HCT116 (cell line): ENCODE measurements at regions not wholly inside any gene's neighbourhood (a gene's known extent, or its start where the extent isn't known, plus 50 kb on each side); places are given as distances from the start of the nearest gene placed in this dataset.

ENCODE experiments used
- ATAC-seq: fragments of 200-7000 bp; cut with Tn5 transposase; 2 replicates; pipeline ENCODE4 v1.9.1; 2020; ENCODE audit warnings: mild to moderate bottlenecking, moderate library complexity
- BruUV-seq: library from RNA; stranded (reverse); fragments of 400-500 nt; replicated peaks from 2 replicates; lab custom pipeline; 2021; lab: Mats Ljungman, UMichigan
- CTCF ChIA-PET: fragments of 300-600 bp; sonication (Branson Sonifier 250); formaldehyde crosslinking; loops from one replicate; lab custom pipeline; 2021; ENCODE audit warnings: antibody characterized with exemption; lab: Charles Lee
- POLR2A ChIA-PET: fragments of 300-600, 350-600 bp; sonication (Branson Sonifier 250); formaldehyde crosslinking; loops from one replicate; lab custom pipeline; 2021; ENCODE audit warnings: antibody characterized with exemption; lab: Charles Lee
- RAD21 ChIA-PET, 2 experiments: fragments of 300-600 bp; sonication (Branson Sonifier 250); formaldehyde crosslinking; loops; one replicate each; lab custom pipeline; 2023; ENCODE audit warnings: low total read pairs in 2 of 2; ENCODE audit not compliant: uncharacterized antibody in 2 of 2, unreplicated experiment in 2 of 2, low non-redundant PET in 1 of 2; lab: Charles Lee
- DNase-seq: peaks from one replicate; pipeline ENCODE4 v3.0.0-alpha.2; 2010; ENCODE audit warnings: low read depth, low spot score
- H2AFZ ChIP-seq: fragments of 200-600 bp; shearing (Covaris generic), sonication (generic); 2 replicates; pipeline ENCODE4 v1.6.1; 2017; ENCODE audit warnings: low read depth, mixed run types, mixed read lengths, antibody characterized with exemption, low read length; ENCODE audit not compliant: poor library complexity, severe bottlenecking
- H3K27ac ChIP-seq: 2 replicates; pipeline ENCODE4 v1.5.1; 2012; ENCODE audit warnings: low read depth, low read length
- H3K27me3 ChIP-seq: fragments of 200-600 bp; sonication (generic); 2 replicates; pipeline ENCODE4 v1.6.1; 2016; ENCODE audit warnings: mixed run types, low read length, mixed read lengths; ENCODE audit not compliant: insufficient read depth
- H3K36me3 ChIP-seq, 2 experiments: fragments of 200-500 bp in 1 of 2; fragments of 200-600 bp in 1 of 2; sonication (Bioruptor generic) in 1 of 2; sonication (generic) in 1 of 2; 2 replicates each; pipeline versions ENCODE4 v1.5.1 to v1.6.1; 2014 to 2016; ENCODE audit warnings: low read length in 2 of 2, inconsistent platforms in 1 of 2, mixed read lengths in 1 of 2, mixed run types in 1 of 2; ENCODE audit not compliant: insufficient read depth in 2 of 2, control insufficient read depth in 1 of 2
- H3K4me1 ChIP-seq, 2 experiments: fragments of 200-600 bp in 1 of 2; sonication (generic) in 1 of 2; 2 replicates each; pipeline versions ENCODE4 v1.5.1 to v1.6.1; 2012 to 2017; ENCODE audit warnings: low read length in 2 of 2, inconsistent platforms in 1 of 2, mild to moderate bottlenecking in 1 of 2, mixed read lengths in 1 of 2, mixed run types in 1 of 2, moderate library complexity in 1 of 2; ENCODE audit not compliant: insufficient read depth in 2 of 2, control insufficient read depth in 1 of 2
- H3K4me2 ChIP-seq: fragments of 200-600 bp; sonication (generic); 2 replicates; pipeline ENCODE4 v1.6.1; 2017; ENCODE audit warnings: mixed run types, low read length, mixed read lengths
- H3K4me3 ChIP-seq, 2 experiments: fragments of 200-600 bp in 1 of 2; sonication (generic) in 1 of 2; replicated peaks in 1 of 2; 2 replicates each; pipeline ENCODE4 v1.5.1; 2011 to 2016; ENCODE audit warnings: low read length in 2 of 2, control low read depth in 1 of 2, low read depth in 1 of 2, mild to moderate bottlenecking in 1 of 2, mixed read lengths in 1 of 2, mixed run types in 1 of 2
- H3K79me2 ChIP-seq: fragments of 200-600 bp; sonication (generic); 2 replicates; pipeline ENCODE4 v1.6.1; 2017; ENCODE audit warnings: mild to moderate bottlenecking, mixed run types, low read length, moderate library complexity, mixed read lengths; ENCODE audit not compliant: insufficient read depth
- H3K9ac ChIP-seq: fragments of 200-600 bp; sonication (generic); 2 replicates; pipeline ENCODE4 v1.6.1; 2016; ENCODE audit warnings: low read length, mixed read lengths
- H3K9me2 ChIP-seq: fragments of 200-600 bp; sonication (generic), shearing (Covaris generic); 2 replicates; pipeline ENCODE4 v1.6.1; 2017; ENCODE audit warnings: mixed run types, mild to moderate bottlenecking, moderate library complexity; ENCODE audit not compliant: insufficient read depth
- H3K9me3 ChIP-seq, 2 experiments: fragments of 200-500 bp in 1 of 2; fragments of 200-600 bp in 1 of 2; sonication (Bioruptor generic) in 1 of 2; sonication (generic) in 1 of 2; 2 replicates each; pipeline ENCODE4 v1.6.1; 2014 to 2017; ENCODE audit warnings: low read length in 2 of 2, mixed read lengths in 2 of 2, inconsistent platforms in 1 of 2, low read depth in 1 of 2, mild to moderate bottlenecking in 1 of 2, mixed run types in 1 of 2, moderate library complexity in 1 of 2; ENCODE audit not compliant: control insufficient read depth in 1 of 2, insufficient read depth in 1 of 2
- H4K20me1 ChIP-seq: fragments of 200-600 bp; sonication (generic), shearing (Covaris generic); 2 replicates; pipeline ENCODE4 v1.6.1; 2017; ENCODE audit warnings: mixed run types, mild to moderate bottlenecking, moderate library complexity; ENCODE audit not compliant: insufficient read depth
- CTCF ChIP-seq, 3 experiments: fragments of 200-600 bp in 1 of 3; sonication (generic) in 1 of 3; IDR thresholded peaks in 2 of 3; conservative IDR thresholded peaks in 1 of 3; 2 replicates each; pipeline ENCODE4 v1.5.1; 2012 to 2017; ENCODE audit warnings: low read depth in 2 of 3, low read length in 2 of 3, antibody characterized with exemption in 1 of 3, borderline replicate concordance in 1 of 3, control low read depth in 1 of 3, mild to moderate bottlenecking in 1 of 3, mixed read lengths in 1 of 3, mixed run types in 1 of 3, moderate library complexity in 1 of 3; ENCODE audit not compliant: insufficient read depth in 1 of 3
- FOSL1 ChIP-seq: IDR thresholded peaks from 2 replicates; pipeline ENCODE4 v1.6.1; 2012; ENCODE audit warnings: low read depth
- JUND ChIP-seq: IDR thresholded peaks from 2 replicates; pipeline ENCODE4 v1.6.1; 2012
- REST ChIP-seq: IDR thresholded peaks from 2 replicates; pipeline ENCODE4 v1.6.1; 2012; ENCODE audit warnings: low read depth
- SIN3A ChIP-seq: IDR thresholded peaks from 2 replicates; pipeline ENCODE4 v1.6.1; 2012; ENCODE audit warnings: low read depth
- SRF ChIP-seq: IDR thresholded peaks from 2 replicates; pipeline ENCODE4 v1.6.1; 2012; ENCODE audit warnings: low read depth
- intact Hi-C: fragments of 100-400 bp; cut with micrococcal nuclease; formaldehyde crosslinking; loops from 2 replicates; pipeline ENCODE4 v1.10.0; 2022

DNA sequence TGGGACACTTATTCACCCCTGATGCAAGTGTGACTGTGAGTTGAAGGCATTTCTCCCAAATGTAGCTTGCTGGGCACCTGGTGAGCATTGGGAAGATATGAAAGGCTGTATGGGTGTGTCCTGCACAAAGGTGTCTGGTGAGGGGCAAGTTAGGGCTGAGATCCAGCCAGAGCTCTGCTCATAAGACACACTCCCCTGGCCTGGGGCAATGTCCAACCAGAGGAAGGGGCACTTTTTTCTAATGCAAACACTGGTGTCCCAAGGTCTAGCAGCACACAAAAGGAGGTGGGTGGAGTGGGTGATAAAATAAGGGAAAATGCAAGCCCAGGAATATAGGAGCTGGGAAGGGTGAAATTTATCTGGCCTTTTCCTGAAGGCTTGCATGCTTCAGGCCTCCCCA lies 57.0 kb upstream of the TRABD2B start (continued):
- no peak for TF ChIP-seq REST
- no peak for TF ChIP-seq JUND
- no peak for TF ChIP-seq CTCF (IDR thresholded peaks at IDR 0.05 in 2 of 3, conservative IDR thresholded peaks at IDR 0.05 in 1 of 3; ENCODE audit: borderline replicate concordance in 1 of 3, insufficient read depth in 1 of 3, low read depth in 2 of 3, low read length in 2 of 3)

DNA sequence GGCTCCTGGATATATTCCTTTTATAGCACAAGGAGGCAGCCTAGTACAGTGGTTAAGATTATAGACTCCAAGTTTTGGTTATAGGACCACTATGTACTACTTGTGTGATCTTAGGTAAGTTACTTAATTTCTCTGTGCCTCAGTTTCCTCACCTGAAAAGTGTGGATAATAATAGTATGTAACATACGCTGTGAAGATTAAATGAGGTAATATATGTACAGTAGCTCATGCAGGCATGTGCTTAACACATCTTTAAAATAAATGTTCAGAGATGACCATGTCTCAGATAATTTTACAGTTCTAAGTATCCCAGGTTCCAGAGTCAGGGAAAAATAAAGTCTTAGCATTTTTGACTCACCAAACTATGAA lies 55.7 kb upstream of the TRABD2B start:
- Histone ChIP-seq H3K9me3 (no peaks in the 10 kb centered on the region), H3K9ac (no peak overlapping the region), H3K36me3 (no peaks in the 10 kb centered on the region), H2AFZ (no peak overlapping the region), H4K20me1 (no peaks in the 10 kb centered on the region), H3K27ac (no peak overlapping the region), H3K4me3 (no peak overlapping the region), H3K4me1 (peaks cover 11 to 39% of the 10 kb centered on the region in 2 experiments; a peak in 3 of 4 replicates), H3K79me2 (no peaks in the 10 kb centered on the region), H3K4me2 (no peak overlapping the region), H3K9me2 (no peaks in the 10 kb centered on the region), H3K27me3 (no peaks in the 10 kb centered on the region)
- POLR2A ChIA-PET, result no interaction called here
- intact Hi-C loops, result no loop called here
- BruUV-seq, result no TSS peak
- DNase-seq, result no peak
- TF ChIP-seq SRF (no peak), SIN3A (no peak), CTCF (IDR thresholded peaks at IDR 0.05 in 2 of 3, conservative IDR thresholded peaks at IDR 0.05 in 1 of 3; ENCODE audit: borderline replicate concordance in 1 of 3, insufficient read depth in 1 of 3, low read depth in 2 of 3, low read length in 2 of 3) (no peak), FOSL1 (no peak)
- CTCF ChIA-PET, result interaction anchor here (1.4 to 2.0 kb wide), 2 partner anchors 8 to 14 kb away, joined by 4 to 9 read pairs; no protein-coding TSS in a partner anchor
- RAD21 ChIA-PET, result no interaction called here
- no peak for ATAC-seq
